ENCODE measurements at regions not wholly inside any gene's neighbourhood (a gene's known extent, or its start where the extent isn't known, plus 50 kb on each side); places are given as distances from the start of the nearest gene placed in this dataset.
A peak's percentile ranks its signal among the peaks of the same experiment; 100 is the strongest.
"Not testable (repeated sequence)": the region's sequence is repeated elsewhere in the genome, so short reads cannot be mapped to it uniquely, and the experiment has no call there.

DNA sequence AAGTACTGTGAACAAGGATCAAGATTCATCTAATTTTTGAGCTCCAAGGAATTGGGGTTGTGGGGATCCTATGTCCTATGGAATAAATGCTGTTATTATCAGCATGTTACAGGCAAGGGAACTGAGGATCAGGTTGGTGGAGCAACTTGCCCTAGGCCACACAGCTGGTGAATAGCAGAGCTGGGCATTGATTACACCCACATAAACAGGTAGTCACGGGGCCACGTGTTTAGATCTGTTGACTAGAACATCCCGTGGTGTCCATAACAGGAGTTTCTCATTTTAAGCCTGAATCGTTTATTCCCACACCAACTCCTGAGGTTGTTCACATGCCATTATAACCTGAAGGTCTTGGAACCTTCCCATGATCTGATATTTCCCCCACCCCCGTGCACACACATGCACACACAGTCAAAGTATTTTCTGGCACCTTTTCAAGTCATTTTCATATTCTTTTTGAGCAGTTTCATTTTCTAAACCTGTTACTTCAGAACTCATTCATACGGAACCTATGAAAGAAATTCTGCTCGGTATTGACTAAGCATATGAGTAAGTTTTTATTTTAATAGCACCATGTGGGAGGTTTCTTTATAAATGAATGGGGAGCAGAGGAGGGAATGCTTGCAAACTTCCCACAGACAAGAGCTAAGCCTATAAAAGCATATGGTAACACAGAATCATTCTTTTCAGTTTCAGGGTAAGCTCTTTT lies 338.1 kb downstream of the ANAPC1 start:
- not testable (repeated sequence) for DNase-seq

GRCh38 chr2:111546578-111546977 lies 337.4 kb downstream of the ANAPC1 start:
- not testable (repeated sequence) for DNase-seq

GRCh38 chr2:111549174-111549573 lies 334.8 kb downstream of the ANAPC1 start:
- not testable (repeated sequence) for DNase-seq

DNA sequence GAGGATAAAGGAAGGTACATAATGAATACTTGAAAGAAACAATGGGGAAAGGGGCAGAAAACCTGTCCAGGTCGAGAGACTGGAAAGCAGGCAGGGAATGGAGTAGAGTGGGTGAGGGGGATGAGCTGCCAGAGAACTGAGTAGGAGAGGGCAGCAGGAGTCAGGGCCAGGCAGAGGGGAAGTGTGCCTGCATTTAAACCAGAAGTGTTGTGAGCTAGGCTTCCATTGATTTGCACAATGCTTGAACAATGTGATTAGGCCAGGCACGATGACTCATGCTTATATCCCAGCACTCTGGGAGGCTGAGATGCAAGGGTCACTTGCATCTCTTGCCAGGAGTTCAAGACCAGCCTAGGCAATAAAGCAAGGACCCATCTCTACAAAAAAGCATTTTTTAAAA lies 332.6 kb downstream of the ANAPC1 start:
- not testable (repeated sequence) for DNase-seq

- not testable (repeated sequence) for DNase-seq
These were observed 331.4 kb downstream of the ANAPC1 start for GRCh38 chr2:111552625-111553024.

GRCh38 chr2:111559301-111559700 lies 324.7 kb downstream of the ANAPC1 start:
- DNase-seq = not testable (repeated sequence)

- not testable (repeated sequence) for DNase-seq
These were observed 324.2 kb downstream of the ANAPC1 start for GRCh38 chr2:111559814-111560213.

- not testable (repeated sequence) for DNase-seq
These were observed 317.9 kb downstream of the ANAPC1 start for GRCh38 chr2:111566068-111566467.

DNA sequence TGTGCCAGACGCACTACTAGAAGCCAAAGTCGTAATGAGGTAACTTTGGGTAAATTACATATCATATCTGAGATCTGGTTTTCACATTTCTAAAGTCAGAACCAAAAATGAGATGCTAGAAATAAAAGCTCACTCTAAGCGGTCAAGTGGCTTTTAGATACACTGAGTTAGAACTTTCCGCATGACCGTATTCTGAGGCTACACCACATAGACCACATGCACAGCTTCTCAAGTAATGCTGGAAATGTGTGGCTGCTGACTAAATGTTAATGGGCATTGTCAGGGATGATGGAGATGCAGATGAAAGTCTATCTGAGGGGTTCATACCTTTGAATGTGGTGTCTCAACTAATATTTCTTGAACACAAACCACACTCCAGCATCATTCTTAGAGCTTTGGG lies 316.8 kb downstream of the ANAPC1 start:
- DNase-seq = not testable (repeated sequence)

DNA sequence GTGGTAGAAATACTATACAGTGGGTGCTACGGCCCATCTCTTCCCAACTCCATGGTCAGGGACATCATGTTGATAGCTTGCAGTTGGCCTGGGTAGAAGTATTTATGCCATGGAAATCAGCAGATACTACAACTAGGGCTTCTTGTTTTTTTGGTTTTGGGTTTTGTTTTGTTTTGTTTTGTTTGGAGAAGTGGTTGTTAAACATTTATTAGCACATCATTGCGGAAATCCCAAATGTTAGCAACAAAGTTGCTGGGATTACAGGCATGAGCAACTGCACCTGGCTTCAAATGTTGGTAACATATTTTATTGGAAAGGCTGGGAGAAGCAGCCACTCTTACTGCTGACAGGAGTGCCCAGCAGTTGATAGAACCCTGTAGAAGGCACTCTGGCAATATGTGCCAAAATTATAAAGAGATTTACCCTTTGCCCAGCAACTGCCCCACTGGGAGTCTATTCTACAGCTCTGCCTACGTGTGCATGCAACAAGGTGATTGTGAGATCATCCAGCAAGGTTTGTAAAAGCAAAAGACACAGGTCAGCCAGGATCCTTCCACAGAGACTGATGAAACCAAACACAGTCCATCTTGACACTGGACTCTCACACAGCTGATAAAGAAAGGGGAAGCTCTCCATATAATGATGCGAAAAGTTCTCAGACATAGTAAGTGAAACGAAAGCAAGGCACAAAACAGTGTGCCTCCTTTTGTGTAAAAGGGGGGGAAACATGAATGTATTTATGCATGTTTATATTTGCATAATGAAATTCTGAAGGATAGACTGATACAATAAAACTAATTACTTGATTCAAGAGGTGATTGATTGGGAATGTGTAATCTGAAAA lies 314.4 kb downstream of the ANAPC1 start:
- DNase-seq = not testable (repeated sequence)

- peak in 1 of 2 experiments; percentile 1 for DNase-seq
These were observed 313.5 kb downstream of the ANAPC1 start for GRCh38 chr2:111570300-111571114.

GRCh38 chr2:111574803-111575202 lies 309.2 kb downstream of the ANAPC1 start:
- DNase-seq = not testable (repeated sequence)

DNA sequence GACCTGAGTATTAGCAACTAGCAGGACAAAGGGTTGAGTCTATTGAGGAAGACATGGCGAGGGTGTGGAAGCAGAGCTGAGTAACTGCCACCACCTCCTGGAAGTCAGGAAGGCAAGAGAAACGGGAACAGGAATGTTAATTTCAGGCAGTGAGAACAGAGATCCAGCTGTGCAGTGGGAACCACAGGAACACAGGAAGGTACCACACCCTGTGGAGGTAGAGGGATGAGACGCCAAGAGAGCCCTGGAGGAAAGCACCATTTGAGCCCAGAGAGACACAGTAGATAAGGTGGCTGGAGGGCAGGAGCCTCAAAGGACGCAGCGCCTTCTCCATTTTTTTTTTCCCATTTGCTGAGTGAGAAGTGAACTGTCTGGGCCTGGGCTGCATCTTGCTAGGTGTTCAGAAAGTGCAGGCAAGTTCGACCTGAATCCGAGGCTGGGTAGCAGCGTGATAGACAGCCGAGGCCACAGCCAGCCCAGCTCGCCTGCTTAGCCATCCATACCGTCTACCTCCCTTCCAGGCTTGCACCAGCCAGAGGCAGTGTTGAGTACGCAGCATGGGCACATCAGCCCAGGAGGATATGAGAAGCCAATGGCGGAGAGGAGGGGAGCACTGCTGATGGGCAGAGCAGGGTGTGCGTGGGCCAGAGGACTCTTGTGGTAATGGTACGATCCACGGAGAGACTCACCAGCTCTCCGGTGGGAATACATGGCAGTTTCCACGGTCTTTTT lies 306.7 kb downstream of the ANAPC1 start:
- not testable (repeated sequence) for DNase-seq

DNA sequence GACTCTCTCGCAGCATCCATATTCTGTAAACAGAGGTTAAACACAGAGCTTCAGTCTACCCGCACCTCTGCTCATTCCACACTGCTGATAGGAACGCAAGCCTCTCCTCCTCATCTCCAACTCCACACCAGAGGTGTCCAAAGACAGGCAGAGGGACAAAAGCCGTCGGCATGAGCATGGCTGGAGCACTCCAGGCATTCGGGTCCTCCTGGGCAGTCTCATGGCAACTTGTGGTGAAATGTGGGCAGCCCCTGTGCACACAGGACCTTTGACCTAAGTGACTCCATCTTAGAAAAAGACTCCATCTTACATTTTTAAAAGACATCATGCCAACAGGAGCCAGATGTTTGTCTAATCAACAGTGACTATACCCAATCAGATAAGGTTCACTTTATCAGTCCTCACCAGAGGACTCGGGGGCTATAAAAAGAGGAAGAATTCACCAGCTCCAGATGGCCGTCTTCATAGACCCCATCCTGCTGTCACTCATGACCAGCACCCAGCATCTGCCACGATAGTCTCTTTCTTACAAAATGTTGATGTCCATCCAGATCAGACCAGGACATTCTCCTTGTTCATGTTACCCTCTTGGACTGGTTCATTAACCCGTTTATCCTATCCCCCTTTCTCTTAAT lies 304.4 kb downstream of the ANAPC1 start:
- DNase-seq = not testable (repeated sequence)

- not testable (repeated sequence) for DNase-seq
These were observed 303.4 kb downstream of the ANAPC1 start for GRCh38 chr2:111580616-111581015.

GRCh38 chr2:111582090-111582489 lies 301.9 kb downstream of the ANAPC1 start:
- DNase-seq = not testable (repeated sequence)

DNA sequence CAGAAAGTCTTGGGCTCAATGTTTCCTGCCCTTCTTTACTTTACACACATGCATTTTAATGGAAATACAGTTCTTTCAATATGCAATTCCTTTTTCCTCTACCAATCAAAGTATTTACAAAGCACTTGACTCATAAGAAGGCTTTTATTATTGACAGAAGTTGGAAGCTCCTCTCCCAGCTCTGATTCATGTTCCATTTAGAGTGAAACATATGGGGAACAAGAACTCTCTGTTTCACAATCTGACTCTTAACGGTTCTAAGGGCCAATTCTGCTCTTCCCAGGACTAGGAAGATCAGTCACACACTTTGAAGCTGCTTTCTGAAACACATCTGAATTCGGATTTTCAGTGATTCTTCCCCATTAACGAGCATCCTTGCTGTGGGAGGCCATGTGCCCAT lies 300.5 kb downstream of the ANAPC1 start:
- not testable (repeated sequence) for DNase-seq

DNA sequence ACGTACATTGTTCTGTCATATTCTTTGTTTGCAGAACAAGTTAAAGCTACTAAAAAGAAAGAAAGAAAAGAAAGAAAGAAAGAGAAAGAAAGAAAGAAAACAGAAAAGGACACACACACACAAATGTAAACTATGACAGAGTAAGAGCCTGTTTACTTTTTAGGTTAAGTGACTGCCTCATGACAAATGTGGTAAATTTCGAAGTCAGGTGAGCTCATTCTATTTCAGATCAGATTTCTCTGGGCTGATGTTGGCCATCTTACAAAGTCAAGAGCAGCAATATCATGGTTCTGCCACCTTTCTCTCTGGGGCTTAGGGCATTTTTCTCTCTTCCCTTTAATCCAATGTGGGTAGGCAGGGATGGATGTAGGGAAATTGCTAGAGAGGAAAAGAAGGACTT lies 299.5 kb downstream of the ANAPC1 start:
- DNase-seq = not testable (repeated sequence)

DNA sequence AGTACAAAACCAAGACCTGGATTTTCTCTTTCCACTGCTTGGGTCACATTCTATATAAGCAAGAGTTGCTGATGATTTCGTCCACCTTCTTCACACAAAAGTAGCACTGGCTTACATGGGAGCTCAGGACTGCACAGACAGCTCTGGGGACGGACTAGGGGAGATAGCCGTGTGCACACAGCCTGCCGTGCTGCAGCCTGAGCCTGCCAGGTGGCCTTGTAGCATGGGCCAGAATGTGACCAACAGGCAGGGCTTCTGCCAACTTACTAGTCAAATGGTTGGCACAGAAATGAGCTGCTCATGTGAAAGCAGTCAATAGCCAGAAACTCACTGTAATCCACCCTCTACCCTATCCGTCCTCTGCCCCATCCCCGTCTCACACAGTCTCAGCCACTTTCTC lies 299.0 kb downstream of the ANAPC1 start:
- not testable (repeated sequence) for DNase-seq

- not testable (repeated sequence) for DNase-seq
These were observed 298.0 kb downstream of the ANAPC1 start for GRCh38 chr2:111586014-111586413.

GRCh38 chr2:111595072-111595471 lies 288.9 kb downstream of the ANAPC1 start:
- not testable (repeated sequence) for DNase-seq
